ENCODE measurements at regions not wholly inside any gene's neighbourhood (a gene's known extent, or its start where the extent isn't known, plus 50 kb on each side); places are given as distances from the start of the nearest gene placed in this dataset.

GRCh38 chr14:53441789-53442188, 288.7 kb upstream of the DDHD1 start (continued):
- TF ChIP-seq CHD7 (IDR thresholded peaks at IDR 0.05; ENCODE audit: insufficient replicate concordance, low read length), result no peak
- no peak for TF ChIP-seq POU5F1 (IDR thresholded peaks at IDR 0.05; ENCODE audit: low read depth, low read length)
- no peak for TF ChIP-seq TCF12 (IDR thresholded peaks at IDR 0.05; ENCODE audit: low read depth, low read length)
- TF ChIP-seq RXRA (IDR thresholded peaks at IDR 0.05; ENCODE audit: insufficient read depth, low read depth, low read length), result no peak
- no peak for TF ChIP-seq RFX5 (IDR thresholded peaks at IDR 0.05; ENCODE audit: borderline replicate concordance, low read depth, low read length)
- no peak for TF ChIP-seq BACH1 (IDR thresholded peaks at IDR 0.05; ENCODE audit: low read length)
- TF ChIP-seq SP4 (IDR thresholded peaks at IDR 0.05; ENCODE audit: low read length), result no peak
- TF ChIP-seq, protein P1, sequence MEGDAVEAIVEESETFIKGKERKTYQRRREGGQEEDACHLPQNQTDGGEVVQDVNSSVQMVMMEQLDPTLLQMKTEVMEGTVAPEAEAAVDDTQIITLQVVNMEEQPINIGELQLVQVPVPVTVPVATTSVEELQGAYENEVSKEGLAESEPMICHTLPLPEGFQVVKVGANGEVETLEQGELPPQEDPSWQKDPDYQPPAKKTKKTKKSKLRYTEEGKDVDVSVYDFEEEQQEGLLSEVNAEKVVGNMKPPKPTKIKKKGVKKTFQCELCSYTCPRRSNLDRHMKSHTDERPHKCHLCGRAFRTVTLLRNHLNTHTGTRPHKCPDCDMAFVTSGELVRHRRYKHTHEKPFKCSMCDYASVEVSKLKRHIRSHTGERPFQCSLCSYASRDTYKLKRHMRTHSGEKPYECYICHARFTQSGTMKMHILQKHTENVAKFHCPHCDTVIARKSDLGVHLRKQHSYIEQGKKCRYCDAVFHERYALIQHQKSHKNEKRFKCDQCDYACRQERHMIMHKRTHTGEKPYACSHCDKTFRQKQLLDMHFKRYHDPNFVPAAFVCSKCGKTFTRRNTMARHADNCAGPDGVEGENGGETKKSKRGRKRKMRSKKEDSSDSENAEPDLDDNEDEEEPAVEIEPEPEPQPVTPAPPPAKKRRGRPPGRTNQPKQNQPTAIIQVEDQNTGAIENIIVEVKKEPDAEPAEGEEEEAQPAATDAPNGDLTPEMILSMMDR (IDR thresholded peaks at IDR 0.05; ENCODE audit: control extremely low read depth in 1 of 3, insufficient read depth in 1 of 3, low read depth in 1 of 3, low read length in 3 of 3), result no peak
- no peak for TF ChIP-seq TAF1 (IDR thresholded peaks at IDR 0.05; ENCODE audit: low read depth, low read length)
- TF ChIP-seq GABPA (IDR thresholded peaks at IDR 0.05; ENCODE audit: borderline replicate concordance, insufficient read depth, low read length), result no peak

All from H1 (cell line).